Spleen (tissue), 7 donors: ENCODE measurements at regions not wholly inside any gene's neighbourhood (a gene's known extent, or its start where the extent isn't known, plus 50 kb on each side); places are given as distances from the start of the nearest gene placed in this dataset.

ENCODE experiments used
- CTCF ChIP-seq, 11 experiments: fragments of 200-600 bp in 7 of 11; fragments of 450-650 bp in 4 of 11; sonication (generic) in 4 of 11; IDR thresholded peaks in 8 of 11; conservative IDR thresholded peaks in 3 of 11; 1 replicate in 7 of 11; 2 replicates in 4 of 11; pipeline versions ENCODE4 v1.4.0 to v1.8.0; 2016 to 2021; ENCODE audit warnings: antibody characterized with exemption in 11 of 11, inconsistent platforms in 4 of 11, mild to moderate bottlenecking in 1 of 11
- POLR2A ChIP-seq, 3 donors: fragments of 450-650 bp; IDR thresholded peaks; one replicate each; pipeline ENCODE4 v1.5.1; 2017; ENCODE audit warnings: antibody characterized with exemption in 3 of 3, mild to moderate bottlenecking in 1 of 3
- donor health status: DM: no; HTN: no; CAD: no; lungs with moderate emphysema.
- donor health status: DM: no; HTN: no; CAD: no.
- donor health status: DM: no; HTN: no; CAD: no.

DNA sequence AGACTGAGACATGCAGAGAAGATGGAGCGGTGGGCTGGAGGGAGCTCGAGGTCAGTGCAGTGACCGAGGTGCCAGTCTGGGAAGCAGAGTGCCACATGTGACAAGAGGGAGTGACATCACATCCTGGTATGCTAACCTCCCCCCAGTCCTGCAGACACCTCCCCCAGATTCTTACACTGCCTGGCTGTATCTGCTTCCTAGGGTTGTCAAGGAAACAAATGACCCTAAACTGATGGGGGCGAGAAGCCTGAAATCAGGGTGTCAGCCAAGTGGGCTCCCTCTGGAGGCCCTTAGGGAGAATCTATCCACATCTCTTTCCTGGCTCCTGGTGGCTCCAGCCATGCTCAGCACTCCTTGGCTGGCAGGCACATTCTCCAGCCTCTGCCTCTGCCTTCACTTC lies 316.1 kb upstream of the ZMIZ1 start:
- no peak for TF ChIP-seq CTCF (IDR thresholded peaks at IDR 0.05 in 8 of 11, conservative IDR thresholded peaks at IDR 0.05 in 3 of 11)
- TF ChIP-seq POLR2A (IDR thresholded peaks at IDR 0.05), result no peak
